GM23338 (cell line): ENCODE measurements at regions not wholly inside any gene's neighbourhood (a gene's known extent, or its start where the extent isn't known, plus 50 kb on each side); places are given as distances from the start of the nearest gene placed in this dataset.

Source experiments
- ATAC-seq: fragments of 200-7000 bp; cut with Tn5 transposase; 3 replicates; pipeline ENCODE4 v1.9.1; 2020
- DNase-seq: peaks from one replicate; pipeline ENCODE4 v3.0.0-alpha.2; 2015; ENCODE audit warnings: low spot score
- H2AFZ ChIP-seq: fragments of 200-600 bp; sonication (generic); 2 replicates; pipeline ENCODE4 v1.8.0; 2016; ENCODE audit warnings: antibody characterized with exemption, mild to moderate bottlenecking, moderate library complexity
- H3F3A ChIP-seq: fragments of 200-600 bp; sonication (generic); replicated peaks from 2 replicates; pipeline ENCODE4 v1.8.0; 2017; ENCODE audit warnings: antibody characterized with exemption, mixed run types, low read depth
- H3K27ac ChIP-seq: fragments of 200-600 bp; sonication (generic); 2 replicates; pipeline ENCODE4 v1.6.1; 2016; ENCODE audit warnings: low read depth
- H3K27me3 ChIP-seq: fragments of 200-600 bp; sonication (generic); 2 replicates; pipeline ENCODE4 v1.8.0; 2016; ENCODE audit warnings: mild to moderate bottlenecking, mixed run types, moderate library complexity; ENCODE audit not compliant: insufficient read depth
- H3K36me3 ChIP-seq: fragments of 200-600 bp; sonication (generic); 2 replicates; pipeline ENCODE4 v1.8.0; 2016; ENCODE audit warnings: mild to moderate bottlenecking; ENCODE audit not compliant: insufficient read depth
- H3K4me1 ChIP-seq: fragments of 200-600 bp; sonication (generic); 2 replicates; pipeline ENCODE4 v1.8.0; 2016; ENCODE audit warnings: mild to moderate bottlenecking, moderate library complexity; ENCODE audit not compliant: insufficient read depth
- H3K4me2 ChIP-seq: fragments of 200-600 bp; sonication (generic); 2 replicates; pipeline ENCODE4 v1.7.1; 2017; ENCODE audit warnings: mixed run types
- H3K4me3 ChIP-seq: fragments of 200-600 bp; sonication (generic); 2 replicates; pipeline ENCODE4 v1.6.1; 2016; ENCODE audit warnings: mixed run types
- H3K79me2 ChIP-seq: fragments of 200-600 bp; sonication (generic); replicated peaks from 2 replicates; pipeline ENCODE4 v1.8.0; 2017; ENCODE audit warnings: mild to moderate bottlenecking; ENCODE audit not compliant: insufficient read depth
- H3K9me2 ChIP-seq: fragments of 200-600 bp; sonication (generic); 2 replicates; pipeline ENCODE4 v1.8.0; 2017; ENCODE audit not compliant: insufficient read depth
- H4K20me1 ChIP-seq: fragments of 200-600 bp; sonication (generic); replicated peaks from 2 replicates; pipeline ENCODE4 v1.8.0; 2017; ENCODE audit warnings: mild to moderate bottlenecking; ENCODE audit not compliant: insufficient read depth
- H3K27ac Mint-ChIP-seq: 2 replicates; pipeline ENCODE4 v1.8.0; 2020; ENCODE audit warnings: inconsistent platforms, mild to moderate bottlenecking, moderate library complexity, mixed read lengths
- H3K27me3 Mint-ChIP-seq: 3 replicates; pipeline ENCODE4 v1.8.0; 2022; ENCODE audit warnings: low read depth, mild to moderate bottlenecking, moderate library complexity, mixed read lengths, inconsistent platforms; ENCODE audit not compliant: insufficient read depth, poor library complexity
- H3K36me3 Mint-ChIP-seq: 3 replicates; pipeline ENCODE4 v1.8.0; 2021; ENCODE audit warnings: low read depth, mild to moderate bottlenecking, inconsistent platforms, moderate library complexity, mixed read lengths
- H3K4me1 Mint-ChIP-seq: 3 replicates; pipeline ENCODE4 v1.8.0; 2020; ENCODE audit warnings: mild to moderate bottlenecking, inconsistent platforms, mixed read lengths
- H3K4me3 Mint-ChIP-seq: 3 replicates; pipeline ENCODE4 v1.8.0; 2021; ENCODE audit warnings: moderate library complexity, mild to moderate bottlenecking, inconsistent platforms, mixed read lengths
- H3K9me3 Mint-ChIP-seq: 3 replicates; pipeline ENCODE4 v1.8.0; 2020; ENCODE audit warnings: moderate library complexity, mild to moderate bottlenecking, inconsistent platforms, mixed read lengths
- POLR2AphosphoS5 ChIP-seq: IDR thresholded peaks from 2 replicates; pipeline ENCODE4 v1.6.1; 2016; ENCODE audit warnings: antibody characterized with exemption, low read depth
- REST ChIP-seq: IDR thresholded peaks from one replicate; pipeline ENCODE4 v1.6.1; 2018; ENCODE audit warnings: antibody characterized with exemption; ENCODE audit not compliant: unreplicated experiment
- ZNF331 ChIP-seq: fragments of 250-450 bp; sonication (Bioruptor Pico); IDR thresholded peaks from 2 replicates; pipeline ENCODE4 v1.5.0; 2020; ENCODE audit warnings: low read depth, mild to moderate bottlenecking, moderate library complexity
- TF ChIP-seq, protein P1 (sequence below), 2 experiments: fragments of 200-600 bp in 1 of 2; sonication (generic) in 1 of 2; conservative IDR thresholded peaks; 2 replicates each; pipeline versions ENCODE4 v1.5.1 to v1.6.1; 2016 to 2017; ENCODE audit warnings: antibody characterized with exemption in 2 of 2, low read depth in 2 of 2, mild to moderate bottlenecking in 2 of 2, moderate library complexity in 1 of 2

GRCh38 chr17:45680360-45680759 is 103.8 kb upstream of the CRHR1 start:
- Histone ChIP-seq H3K27ac (no peak overlapping the region), H3K79me2 (no peaks in the 10 kb centered on the region), H3K9me2 (no peaks in the 10 kb centered on the region), H3K4me2 (no peak overlapping the region), H3K36me3 (no peaks in the 10 kb centered on the region), H3K27me3 (no peaks in the 10 kb centered on the region), H2AFZ (no peak overlapping the region), H3K4me1 (peaks cover 5% of the 10 kb centered on the region; the same call in 1 of the 2 replicates), H4K20me1 (no peaks in the 10 kb centered on the region), H3F3A (no peaks in the 10 kb centered on the region), H3K4me3 (no peak overlapping the region)
- no peak overlapping the region for H3K4me3 Mint-ChIP-seq
- H3K27ac Mint-ChIP-seq = no peak overlapping the region
- DNase-seq = no peak
- H3K36me3 Mint-ChIP-seq = no peaks in the 10 kb centered on the region
- H3K27me3 Mint-ChIP-seq = peaks cover 2% of the 10 kb centered on the region
- H3K9me3 Mint-ChIP-seq = no peaks in the 10 kb centered on the region
- peaks cover 12% of the 10 kb centered on the region for H3K4me1 Mint-ChIP-seq
- TF ChIP-seq REST (no peak), POLR2AphosphoS5 (no peak)
- ATAC-seq = no peak

- H4K20me1 ChIP-seq = no peaks in the 10 kb centered on the region
- H3K27ac ChIP-seq = no peak overlapping the region
These were observed 102.4 kb upstream of the CRHR1 start for GRCh38 chr17:45681706-45682105.

More at GRCh38 chr17:45681706-45682105, 102.4 kb upstream of the CRHR1 start:
- no peaks in the 10 kb centered on the region for H3F3A ChIP-seq
- no peaks in the 10 kb centered on the region for H3K9me3 Mint-ChIP-seq
- H3K4me1 Mint-ChIP-seq = peaks cover 12% of the 10 kb centered on the region
- H3K79me2 ChIP-seq = no peaks in the 10 kb centered on the region
- H3K27ac Mint-ChIP-seq = no peak overlapping the region
- peaks cover 2% of the 10 kb centered on the region for H3K27me3 Mint-ChIP-seq
- no peak overlapping the region for H3K4me3 Mint-ChIP-seq
- no peaks in the 10 kb centered on the region for H3K36me3 Mint-ChIP-seq
- no peaks in the 10 kb centered on the region for H3K27me3 ChIP-seq
- no peak overlapping the region for H2AFZ ChIP-seq
- H3K4me1 ChIP-seq = peaks cover 5% of the 10 kb centered on the region; the same call in 1 of the 2 replicates
- no peaks in the 10 kb centered on the region for H3K36me3 ChIP-seq
- ATAC-seq (no peak; the same call in 2 of the 3 replicates), DNase-seq (no peak)
- no peak for TF ChIP-seq ZNF331 (CRISPR knock-in tag)
- TF ChIP-seq, protein P1, sequence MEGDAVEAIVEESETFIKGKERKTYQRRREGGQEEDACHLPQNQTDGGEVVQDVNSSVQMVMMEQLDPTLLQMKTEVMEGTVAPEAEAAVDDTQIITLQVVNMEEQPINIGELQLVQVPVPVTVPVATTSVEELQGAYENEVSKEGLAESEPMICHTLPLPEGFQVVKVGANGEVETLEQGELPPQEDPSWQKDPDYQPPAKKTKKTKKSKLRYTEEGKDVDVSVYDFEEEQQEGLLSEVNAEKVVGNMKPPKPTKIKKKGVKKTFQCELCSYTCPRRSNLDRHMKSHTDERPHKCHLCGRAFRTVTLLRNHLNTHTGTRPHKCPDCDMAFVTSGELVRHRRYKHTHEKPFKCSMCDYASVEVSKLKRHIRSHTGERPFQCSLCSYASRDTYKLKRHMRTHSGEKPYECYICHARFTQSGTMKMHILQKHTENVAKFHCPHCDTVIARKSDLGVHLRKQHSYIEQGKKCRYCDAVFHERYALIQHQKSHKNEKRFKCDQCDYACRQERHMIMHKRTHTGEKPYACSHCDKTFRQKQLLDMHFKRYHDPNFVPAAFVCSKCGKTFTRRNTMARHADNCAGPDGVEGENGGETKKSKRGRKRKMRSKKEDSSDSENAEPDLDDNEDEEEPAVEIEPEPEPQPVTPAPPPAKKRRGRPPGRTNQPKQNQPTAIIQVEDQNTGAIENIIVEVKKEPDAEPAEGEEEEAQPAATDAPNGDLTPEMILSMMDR (conservative IDR thresholded peaks at IDR 0.05; ENCODE audit: low read depth in 2 of 2) = no peak
- H3K4me2 ChIP-seq = peak overlapping the region; percentile 21; the same call in 1 of the 2 replicates
- no peak overlapping the region for H3K4me3 ChIP-seq
- H3K9me2 ChIP-seq = no peaks in the 10 kb centered on the region
